ENCODE measurements at regions not wholly inside any gene's neighbourhood (a gene's known extent, or its start where the extent isn't known, plus 50 kb on each side); places are given as distances from the start of the nearest gene placed in this dataset.

DNA sequence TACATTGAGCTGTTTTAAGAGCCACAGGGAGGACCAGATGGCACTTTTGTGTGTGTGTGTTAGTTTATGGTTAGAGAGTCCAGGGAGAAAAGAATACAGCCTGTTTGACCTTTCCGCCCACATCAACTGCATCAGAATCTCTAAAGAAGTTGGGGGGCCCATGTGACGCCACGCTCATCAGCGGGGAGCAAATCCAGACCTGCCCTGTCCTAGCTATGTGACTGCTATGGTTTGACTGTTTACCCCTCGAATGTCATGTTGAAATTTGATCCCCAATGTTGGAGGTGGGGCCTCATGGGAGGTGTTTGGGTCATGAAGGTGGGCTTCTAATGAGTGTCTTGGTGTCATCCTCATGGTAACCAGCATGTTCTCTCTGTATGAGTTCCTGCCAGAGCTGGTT is 128.0 kb downstream of the ADRA2A start:
- TF ChIP-seq MXI1 (IDR thresholded peaks at IDR 0.05; ENCODE audit: borderline replicate concordance, low read depth, low read length) (no peak), CEBPB (IDR thresholded peaks at IDR 0.05; ENCODE audit: low read depth, low read length) (no peak), FOS (IDR thresholded peaks at IDR 0.05; ENCODE audit: low read depth, low read length) (no peak), POLR2A (IDR thresholded peaks at IDR 0.05; ENCODE audit: low read depth, low read length) (no peak), RAD21 (IDR thresholded peaks at IDR 0.05; ENCODE audit: low read length) (no peak), MAFK (IDR thresholded peaks at IDR 0.05; ENCODE audit: low read depth, low read length) (no peak), BHLHE40 (IDR thresholded peaks at IDR 0.05; ENCODE audit: low read depth, low read length) (no peak), RFX5 (IDR thresholded peaks at IDR 0.05; ENCODE audit: low read depth, low read length) (no peak)
- TF ChIP-seq, protein P1, sequence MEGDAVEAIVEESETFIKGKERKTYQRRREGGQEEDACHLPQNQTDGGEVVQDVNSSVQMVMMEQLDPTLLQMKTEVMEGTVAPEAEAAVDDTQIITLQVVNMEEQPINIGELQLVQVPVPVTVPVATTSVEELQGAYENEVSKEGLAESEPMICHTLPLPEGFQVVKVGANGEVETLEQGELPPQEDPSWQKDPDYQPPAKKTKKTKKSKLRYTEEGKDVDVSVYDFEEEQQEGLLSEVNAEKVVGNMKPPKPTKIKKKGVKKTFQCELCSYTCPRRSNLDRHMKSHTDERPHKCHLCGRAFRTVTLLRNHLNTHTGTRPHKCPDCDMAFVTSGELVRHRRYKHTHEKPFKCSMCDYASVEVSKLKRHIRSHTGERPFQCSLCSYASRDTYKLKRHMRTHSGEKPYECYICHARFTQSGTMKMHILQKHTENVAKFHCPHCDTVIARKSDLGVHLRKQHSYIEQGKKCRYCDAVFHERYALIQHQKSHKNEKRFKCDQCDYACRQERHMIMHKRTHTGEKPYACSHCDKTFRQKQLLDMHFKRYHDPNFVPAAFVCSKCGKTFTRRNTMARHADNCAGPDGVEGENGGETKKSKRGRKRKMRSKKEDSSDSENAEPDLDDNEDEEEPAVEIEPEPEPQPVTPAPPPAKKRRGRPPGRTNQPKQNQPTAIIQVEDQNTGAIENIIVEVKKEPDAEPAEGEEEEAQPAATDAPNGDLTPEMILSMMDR (conservative IDR thresholded peaks at IDR 0.05; ENCODE audit: low read depth, low read length), result no peak
- TF ChIP-seq, protein P2, sequence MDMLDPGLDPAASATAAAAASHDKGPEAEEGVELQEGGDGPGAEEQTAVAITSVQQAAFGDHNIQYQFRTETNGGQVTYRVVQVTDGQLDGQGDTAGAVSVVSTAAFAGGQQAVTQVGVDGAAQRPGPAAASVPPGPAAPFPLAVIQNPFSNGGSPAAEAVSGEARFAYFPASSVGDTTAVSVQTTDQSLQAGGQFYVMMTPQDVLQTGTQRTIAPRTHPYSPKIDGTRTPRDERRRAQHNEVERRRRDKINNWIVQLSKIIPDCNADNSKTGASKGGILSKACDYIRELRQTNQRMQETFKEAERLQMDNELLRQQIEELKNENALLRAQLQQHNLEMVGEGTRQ (IDR thresholded peaks at IDR 0.05; ENCODE audit: low read depth, low read length), result no peak
- TF ChIP-seq, protein P3, sequence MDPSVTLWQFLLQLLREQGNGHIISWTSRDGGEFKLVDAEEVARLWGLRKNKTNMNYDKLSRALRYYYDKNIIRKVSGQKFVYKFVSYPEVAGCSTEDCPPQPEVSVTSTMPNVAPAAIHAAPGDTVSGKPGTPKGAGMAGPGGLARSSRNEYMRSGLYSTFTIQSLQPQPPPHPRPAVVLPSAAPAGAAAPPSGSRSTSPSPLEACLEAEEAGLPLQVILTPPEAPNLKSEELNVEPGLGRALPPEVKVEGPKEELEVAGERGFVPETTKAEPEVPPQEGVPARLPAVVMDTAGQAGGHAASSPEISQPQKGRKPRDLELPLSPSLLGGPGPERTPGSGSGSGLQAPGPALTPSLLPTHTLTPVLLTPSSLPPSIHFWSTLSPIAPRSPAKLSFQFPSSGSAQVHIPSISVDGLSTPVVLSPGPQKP (IDR thresholded peaks at IDR 0.05; ENCODE audit: borderline replicate concordance, low read depth, low read length), result no peak
